Middle frontal gyrus (tissue), 1 donor: ENCODE measurements at regions not wholly inside any gene's neighbourhood (a gene's known extent, or its start where the extent isn't known, plus 50 kb on each side); places are given as distances from the start of the nearest gene placed in this dataset.
"Not testable (repeated sequence)": the region's sequence is repeated elsewhere in the genome, so short reads cannot be mapped to it uniquely, and the experiment has no call there.

Experiments used
- DNase-seq: peaks from one replicate; pipeline ENCODE4 v3.0.0-alpha.2; 2015; ENCODE audit warnings: low spot score; ENCODE audit errors: extremely low spot score

DNA sequence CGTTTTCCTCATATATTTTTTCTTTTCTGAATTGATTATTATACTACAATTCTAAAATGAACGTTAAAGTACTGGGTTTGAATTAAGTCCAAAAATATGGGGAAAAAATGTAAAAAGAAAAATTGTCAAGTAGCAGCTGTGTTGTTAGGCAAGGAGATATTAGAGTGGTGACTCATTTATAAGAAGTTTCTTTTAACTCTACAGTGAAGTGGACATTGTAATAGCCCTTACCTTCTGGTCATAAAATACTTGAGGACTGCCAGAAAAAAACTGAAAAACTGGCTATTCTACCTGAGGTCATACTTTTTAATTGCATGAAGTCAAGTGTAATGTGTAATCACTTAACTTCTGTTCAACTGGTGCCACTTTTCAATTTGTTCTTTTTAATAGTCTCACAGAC lies 523.1 kb upstream of the TSPY4 start:
- no peak for DNase-seq

DNA sequence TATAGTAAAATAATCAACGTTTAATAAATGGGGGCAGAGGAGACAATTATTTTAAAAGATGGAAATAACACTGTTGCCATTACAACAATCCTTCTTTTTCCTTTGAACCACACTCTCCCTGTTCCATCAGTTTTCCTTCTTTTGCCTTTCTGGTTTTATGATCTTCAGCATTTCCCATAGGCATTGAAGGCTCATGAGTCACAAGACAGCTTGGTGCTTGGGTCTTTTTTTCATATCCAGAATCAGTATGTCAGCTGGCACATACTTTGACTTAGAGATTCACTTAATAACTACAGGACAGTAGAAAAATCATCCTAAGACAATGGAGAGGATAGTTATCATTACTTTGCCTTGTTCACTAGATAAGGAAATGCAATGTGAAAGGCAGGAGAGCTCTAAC lies 521.6 kb upstream of the TSPY4 start:
- no peak for DNase-seq

DNA sequence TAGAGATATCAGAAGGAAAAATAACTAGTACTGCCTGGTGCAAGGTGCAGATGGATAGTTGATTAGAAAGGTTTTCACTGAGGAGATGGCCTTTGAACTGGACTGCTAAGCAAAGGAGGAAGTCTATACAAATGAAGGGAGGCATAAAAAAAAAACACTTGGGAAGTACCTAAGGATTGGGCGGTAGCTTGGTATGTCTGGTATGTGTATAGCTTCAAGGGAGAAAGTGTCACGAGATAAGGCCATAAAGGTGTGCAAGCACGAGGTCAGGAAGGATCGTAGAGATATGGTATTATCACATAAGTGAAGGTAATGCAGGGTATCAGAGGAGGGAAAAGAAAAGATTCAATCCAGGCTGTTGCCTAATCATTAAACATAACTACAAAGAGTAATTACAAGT lies 517.2 kb upstream of the TSPY4 start:
- DNase-seq, result no peak

DNA sequence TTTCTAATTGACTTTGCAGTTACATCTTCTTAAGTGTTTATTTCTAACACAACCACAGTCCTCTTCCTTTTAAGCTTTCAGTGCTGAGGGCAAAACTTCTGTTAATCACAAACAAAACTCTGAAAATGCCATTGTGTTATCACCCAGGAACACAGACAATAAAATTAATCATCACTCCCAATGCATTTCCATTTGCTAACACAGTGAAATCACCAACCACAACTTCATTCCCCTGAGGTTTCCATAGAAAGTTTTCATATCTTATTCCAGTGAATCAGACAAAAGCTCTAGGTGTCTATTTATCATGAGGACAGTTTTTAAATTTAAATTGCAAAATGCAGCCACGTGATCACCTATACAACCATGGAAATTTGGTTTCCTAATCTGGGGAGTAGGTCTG lies 516.2 kb upstream of the TSPY4 start:
- DNase-seq, result no peak

GRCh38 chrY:8852278-8852677 lies 485.0 kb upstream of the TSPY4 start:
- no peak for DNase-seq

DNA sequence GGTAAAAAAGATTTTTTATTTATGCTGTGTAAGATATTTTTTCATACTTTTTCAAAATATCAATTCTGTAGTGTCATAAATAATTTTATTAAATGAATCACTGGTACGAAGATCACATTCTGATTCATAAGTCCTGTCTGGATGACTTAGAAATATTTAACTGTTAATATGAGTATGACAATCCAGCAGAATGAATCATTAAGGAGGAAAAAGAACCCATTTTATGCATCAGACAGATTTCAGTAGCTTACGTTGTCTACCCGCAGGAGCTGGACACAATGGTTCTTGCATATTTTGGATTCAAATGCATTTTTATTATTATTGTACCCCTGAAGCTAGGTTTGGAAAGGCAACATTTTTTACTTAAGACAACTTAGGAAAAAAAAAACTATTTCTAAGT lies 448.9 kb upstream of the TSPY4 start:
- no peak for DNase-seq

- DNase-seq, result no peak
Measured at GRCh38 chrY:8897876-8898275, 439.4 kb upstream of the TSPY4 start.

GRCh38 chrY:8905141-8905540 lies 432.1 kb upstream of the TSPY4 start:
- no peak for DNase-seq

- not testable (repeated sequence) for DNase-seq
Measured at GRCh38 chrY:8922576-8922975, 414.7 kb upstream of the TSPY4 start.
